ENCODE measurements at regions not wholly inside any gene's neighbourhood (a gene's known extent, or its start where the extent isn't known, plus 50 kb on each side); places are given as distances from the start of the nearest gene placed in this dataset.
"Not testable (repeated sequence)": the region's sequence is repeated elsewhere in the genome, so short reads cannot be mapped to it uniquely, and the experiment has no call there.

GRCh38 chr2:144111437-144111836 is 408.5 kb downstream of the ZEB2 start:
- no peak for TF ChIP-seq POLR2A (IDR thresholded peaks at IDR 0.05; ENCODE audit: low read depth, low read length)
- DNase-seq (ENCODE audit: insufficient read length, low spot score) (peak; percentile 15), FAIRE-seq (peak; percentile 90)

DNA sequence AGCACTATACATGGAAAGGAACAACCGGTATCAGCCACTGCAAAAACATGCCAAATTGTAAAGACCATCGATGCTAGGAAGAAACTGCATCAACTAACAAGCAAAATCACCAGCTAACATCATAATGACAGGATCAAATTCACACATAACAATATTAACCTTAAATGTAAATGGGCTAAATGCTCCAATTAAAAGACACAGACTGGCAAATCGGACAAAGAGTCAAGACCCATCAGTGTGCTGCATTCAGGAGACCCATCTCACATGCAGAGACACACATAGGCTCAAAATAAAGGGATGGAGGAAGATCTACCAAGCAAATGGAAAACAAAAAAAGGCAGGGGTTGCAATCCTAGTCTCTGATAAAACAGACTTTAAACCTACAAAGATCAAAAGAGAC is 413.8 kb downstream of the ZEB2 start:
- not testable (repeated sequence) for DNase-seq (ENCODE audit: insufficient read length, low spot score); FAIRE-seq

- DNase-seq (ENCODE audit: insufficient read length, low spot score) (no peak), FAIRE-seq (no peak)
- no peak for TF ChIP-seq POLR2A (IDR thresholded peaks at IDR 0.05; ENCODE audit: low read depth, low read length)
Observed at GRCh38 chr2:144102386-144102785, 417.5 kb downstream of the ZEB2 start.

GRCh38 chr2:144099780-144100377 is 420.0 kb downstream of the ZEB2 start:
- TF ChIP-seq POLR2A (IDR thresholded peaks at IDR 0.05; ENCODE audit: low read depth, low read length), result no peak
- DNase-seq (ENCODE audit: insufficient read length, low spot score) (peak; percentile 30), FAIRE-seq (peak; percentile 93)

DNA sequence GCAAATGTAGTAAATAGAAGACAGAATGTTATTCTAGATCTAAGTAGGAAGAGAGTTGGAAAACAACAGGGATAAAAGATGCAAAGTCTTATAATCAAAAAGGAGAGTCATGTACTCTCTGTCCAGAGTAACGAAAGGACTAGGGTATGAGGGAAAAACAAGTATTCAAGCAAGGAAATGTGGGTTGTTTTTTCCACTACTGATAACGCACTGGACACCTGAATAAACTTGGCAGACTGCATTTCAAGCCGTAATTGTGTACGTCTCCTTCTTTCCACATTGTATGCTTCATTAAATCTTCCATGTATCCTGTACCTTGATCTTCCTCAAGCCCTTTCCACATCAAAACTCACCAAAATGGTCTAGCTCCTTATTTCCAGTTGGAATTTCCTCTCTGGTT is 420.6 kb downstream of the ZEB2 start:
- DNase-seq (ENCODE audit: insufficient read length, low spot score) (no peak), FAIRE-seq (no peak)
- TF ChIP-seq POLR2A (IDR thresholded peaks at IDR 0.05; ENCODE audit: low read depth, low read length), result no peak

- TF ChIP-seq POLR2A (IDR thresholded peaks at IDR 0.05; ENCODE audit: low read depth, low read length), result no peak
- DNase-seq (ENCODE audit: insufficient read length, low spot score) (no peak), FAIRE-seq (no peak)
Observed at GRCh38 chr2:144097440-144098225, 422.3 kb downstream of the ZEB2 start.

DNA sequence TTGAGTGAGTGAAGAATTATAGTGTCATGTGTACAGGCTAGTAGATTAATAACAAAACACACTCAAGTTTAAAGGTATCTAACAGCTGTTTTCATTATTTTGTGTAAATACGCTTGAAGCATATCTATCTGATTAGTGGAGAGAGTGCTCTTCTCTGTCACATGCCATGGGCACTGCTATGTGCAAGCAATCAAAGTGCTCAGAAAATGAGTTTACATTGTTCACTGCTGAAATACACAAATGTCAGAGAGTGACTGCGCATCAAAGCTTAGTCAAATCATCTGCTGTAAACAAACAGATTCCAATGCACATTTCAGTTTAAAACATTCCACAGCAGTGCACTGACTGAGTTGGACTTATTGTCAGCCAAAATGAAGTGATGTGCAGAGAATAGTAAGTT is 423.4 kb downstream of the ZEB2 start:
- no peak for FAIRE-seq
- no peak for TF ChIP-seq POLR2A (IDR thresholded peaks at IDR 0.05; ENCODE audit: low read depth, low read length)

GRCh38 chr2:144094408-144095151 is 425.3 kb downstream of the ZEB2 start:
- no peak for FAIRE-seq
- DNase-seq (ENCODE audit: insufficient read length, low spot score), result no peak
- no peak for TF ChIP-seq POLR2A (IDR thresholded peaks at IDR 0.05; ENCODE audit: low read depth, low read length)

More for the DNA sequence above, 423.4 kb downstream of the ZEB2 start:
- DNase-seq (ENCODE audit: insufficient read length, low spot score), result no peak

GRCh38 chr2:144091622-144092021 is 428.3 kb downstream of the ZEB2 start:
- no peak for TF ChIP-seq POLR2A (IDR thresholded peaks at IDR 0.05; ENCODE audit: low read depth, low read length)
- no peak for FAIRE-seq
- DNase-seq (ENCODE audit: insufficient read length, low spot score), result no peak

DNA sequence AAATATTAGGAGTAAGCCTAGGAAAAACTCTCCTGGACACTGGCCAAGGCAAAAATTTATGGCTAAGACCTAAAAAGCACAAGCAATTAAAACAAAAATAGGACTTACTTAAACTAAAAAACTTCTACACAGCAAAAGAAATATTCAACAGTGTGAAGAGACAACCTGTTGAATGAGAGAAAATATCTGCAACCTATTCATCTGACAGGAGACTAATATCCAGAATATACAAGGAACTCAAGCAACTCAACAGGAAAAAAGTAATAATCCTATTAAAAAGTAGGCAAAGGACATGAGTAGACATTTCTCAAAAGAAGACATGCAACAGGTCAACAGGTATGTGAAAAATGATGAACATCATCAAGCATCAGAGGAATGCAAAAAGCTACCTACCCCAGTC is 431.1 kb downstream of the ZEB2 start:
- DNase-seq (ENCODE audit: insufficient read length, low spot score) (no peak), FAIRE-seq (no peak)
- no peak for TF ChIP-seq POLR2A (IDR thresholded peaks at IDR 0.05; ENCODE audit: low read depth, low read length)

DNA sequence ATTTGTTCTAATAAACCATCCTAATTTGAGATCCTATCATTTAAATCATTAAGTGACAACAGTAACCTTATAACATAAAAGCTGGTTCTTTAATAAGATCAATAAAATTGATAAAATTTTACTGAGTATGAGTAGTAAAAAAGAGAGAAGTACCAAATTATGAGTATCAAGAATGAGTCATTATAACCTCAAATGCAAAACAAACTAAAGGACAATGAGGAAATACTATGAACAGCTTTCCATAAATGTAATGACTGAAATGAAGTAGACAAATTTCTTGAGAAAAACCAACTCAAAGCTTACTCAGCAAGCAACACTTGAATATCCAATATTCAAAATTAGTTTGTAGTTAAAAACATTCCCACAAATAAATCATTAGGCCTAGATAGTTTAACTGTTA is 433.0 kb downstream of the ZEB2 start:
- DNase-seq (ENCODE audit: insufficient read length, low spot score), result no peak
- no peak for FAIRE-seq
- no peak for TF ChIP-seq POLR2A (IDR thresholded peaks at IDR 0.05; ENCODE audit: low read depth, low read length)

GRCh38 chr2:144085016-144085415 is 434.9 kb downstream of the ZEB2 start:
- no peak for TF ChIP-seq POLR2A (IDR thresholded peaks at IDR 0.05; ENCODE audit: low read depth, low read length)
- no peak for DNase-seq (ENCODE audit: insufficient read length, low spot score)
- FAIRE-seq, result no peak

- DNase-seq (ENCODE audit: insufficient read length, low spot score) (no peak), FAIRE-seq (peak; percentile 81)
- TF ChIP-seq POLR2A (IDR thresholded peaks at IDR 0.05; ENCODE audit: low read depth, low read length), result no peak
Observed at GRCh38 chr2:144084114-144084661, 435.7 kb downstream of the ZEB2 start.

DNA sequence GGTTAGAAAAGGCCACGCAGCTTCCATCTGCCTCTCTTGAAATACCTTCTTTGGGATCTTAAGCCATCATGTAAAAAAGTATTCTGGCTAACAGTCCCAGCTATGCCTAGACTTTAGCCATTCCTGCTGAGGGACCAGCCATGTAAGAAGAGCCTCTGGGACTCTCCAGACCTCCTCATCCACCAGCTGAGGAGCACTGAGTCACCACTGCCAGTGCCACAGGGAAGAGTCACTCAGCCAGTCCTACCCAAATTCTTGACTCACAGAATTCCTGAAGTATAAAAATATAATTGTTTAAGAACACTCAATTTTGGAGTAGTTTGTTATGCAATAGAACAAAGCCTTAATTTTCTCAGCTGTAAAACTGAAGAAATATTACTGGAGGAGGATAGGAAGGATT is 436.7 kb downstream of the ZEB2 start:
- DNase-seq (ENCODE audit: insufficient read length, low spot score) (peak; percentile 24), FAIRE-seq (no peak)
- TF ChIP-seq POLR2A (IDR thresholded peaks at IDR 0.05; ENCODE audit: low read depth, low read length), result no peak
